ENCODE measurements at regions not wholly inside any gene's neighbourhood (a gene's known extent, or its start where the extent isn't known, plus 50 kb on each side); places are given as distances from the start of the nearest gene placed in this dataset.

DNA sequence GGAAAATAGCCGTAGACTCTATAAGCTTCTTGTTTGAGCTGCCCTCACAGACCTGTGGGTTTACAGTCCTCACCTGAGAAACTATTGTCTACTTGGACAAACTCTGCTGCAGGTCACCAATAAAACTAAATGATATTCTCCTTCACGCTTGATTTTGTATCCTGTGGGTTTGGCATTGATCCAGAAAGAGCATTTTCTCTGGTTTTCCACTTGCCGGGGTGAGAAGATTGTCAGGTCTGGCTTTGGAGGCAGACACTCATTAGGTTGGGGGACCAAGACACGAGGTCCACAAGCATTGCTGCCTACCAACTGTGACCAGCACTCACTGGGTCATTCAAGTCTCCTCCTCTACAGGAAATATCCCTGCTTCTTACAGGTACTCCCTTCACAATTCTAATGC, 68.5 kb downstream of the CDC14C start:
- H3K4me3 ChIP-seq (ENCODE audit: low read depth in 1 of 3, low read length in 3 of 3): no peak overlapping the region
- no peaks in the 10 kb centered on the region for H3K4me1 ChIP-seq (ENCODE audit: control insufficient read depth in 4 of 4, insufficient read depth in 4 of 4, low read length in 3 of 4)
- 64% methylated on average over 4 of the region's 4 CpGs for WGBS
- no peak overlapping the region for H3K27ac ChIP-seq (ENCODE audit: low read depth in 1 of 2, low read length in 2 of 2)
- TF ChIP-seq RXRA (IDR thresholded peaks at IDR 0.05): no peak
- H3K9ac ChIP-seq (ENCODE audit: low read depth in 1 of 2, low read length in 2 of 2): no peak overlapping the region
- no peak for DNase-seq (ENCODE audit: low spot score)
- H3K36me3 ChIP-seq (ENCODE audit: control insufficient read depth in 4 of 4, insufficient read depth in 3 of 4, low read depth in 1 of 4, low read length in 3 of 4): no peaks in the 10 kb centered on the region
- H3K9me3 ChIP-seq (ENCODE audit: control insufficient read depth in 4 of 4, low read length in 3 of 4): no peaks in the 10 kb centered on the region
- H3K27me3 ChIP-seq (ENCODE audit: control insufficient read depth in 4 of 4, insufficient read depth in 4 of 4, low read length in 3 of 4): no peaks in the 10 kb centered on the region

GRCh38 chr7:49001610-49002033, 77.3 kb downstream of the CDC14C start:
- H3K9ac ChIP-seq (ENCODE audit: low read depth in 1 of 2, low read length in 2 of 2): no peak overlapping the region
- DNase-seq (ENCODE audit: low spot score): no peak
- H3K27ac ChIP-seq (ENCODE audit: low read depth in 1 of 2, low read length in 2 of 2): no peak overlapping the region
- WGBS: 4% methylated on average over 1 of the region's 1 CpG
- H3K36me3 ChIP-seq (ENCODE audit: control insufficient read depth in 4 of 4, insufficient read depth in 3 of 4, low read depth in 1 of 4, low read length in 3 of 4): no peaks in the 10 kb centered on the region
- H3K4me3 ChIP-seq (ENCODE audit: low read depth in 1 of 3, low read length in 3 of 3): no peak overlapping the region
- H3K9me3 ChIP-seq (ENCODE audit: control insufficient read depth in 4 of 4, low read length in 3 of 4): no peaks in the 10 kb centered on the region
- H3K27me3 ChIP-seq (ENCODE audit: control insufficient read depth in 4 of 4, insufficient read depth in 4 of 4, low read length in 3 of 4): peaks cover 0 to 5% (median 0%) of the 10 kb centered on the region in 4 donors
- H3K4me1 ChIP-seq (ENCODE audit: control insufficient read depth in 4 of 4, insufficient read depth in 4 of 4, low read length in 3 of 4): no peaks in the 10 kb centered on the region
- TF ChIP-seq NR2F2 (IDR thresholded peaks at IDR 0.05) (no peak), TAF1 (conservative IDR thresholded peaks at IDR 0.05) (no peak), HNF4G (IDR thresholded peaks at IDR 0.05) (no peak), EGR1 (IDR thresholded peaks at IDR 0.05; ENCODE audit: low read depth in 2 of 2) (no peak), RAD21 (IDR thresholded peaks at IDR 0.05) (peak; percentile 37 to 67), FOXA1 (IDR thresholded peaks at IDR 0.05) (no peak), GABPA (IDR thresholded peaks at IDR 0.05 in 1 of 2, conservative IDR thresholded peaks at IDR 0.05 in 1 of 2) (no peak), FOXA2 (IDR thresholded peaks at IDR 0.05) (no peak), REST (IDR thresholded peaks at IDR 0.05) (no peak)
- TF ChIP-seq, protein P1, sequence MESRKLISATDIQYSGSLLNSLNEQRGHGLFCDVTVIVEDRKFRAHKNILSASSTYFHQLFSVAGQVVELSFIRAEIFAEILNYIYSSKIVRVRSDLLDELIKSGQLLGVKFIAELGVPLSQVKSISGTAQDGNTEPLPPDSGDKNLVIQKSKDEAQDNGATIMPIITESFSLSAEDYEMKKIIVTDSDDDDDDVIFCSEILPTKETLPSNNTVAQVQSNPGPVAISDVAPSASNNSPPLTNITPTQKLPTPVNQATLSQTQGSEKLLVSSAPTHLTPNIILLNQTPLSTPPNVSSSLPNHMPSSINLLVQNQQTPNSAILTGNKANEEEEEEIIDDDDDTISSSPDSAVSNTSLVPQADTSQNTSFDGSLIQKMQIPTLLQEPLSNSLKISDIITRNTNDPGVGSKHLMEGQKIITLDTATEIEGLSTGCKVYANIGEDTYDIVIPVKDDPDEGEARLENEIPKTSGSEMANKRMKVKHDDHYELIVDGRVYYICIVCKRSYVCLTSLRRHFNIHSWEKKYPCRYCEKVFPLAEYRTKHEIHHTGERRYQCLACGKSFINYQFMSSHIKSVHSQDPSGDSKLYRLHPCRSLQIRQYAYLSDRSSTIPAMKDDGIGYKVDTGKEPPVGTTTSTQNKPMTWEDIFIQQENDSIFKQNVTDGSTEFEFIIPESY (IDR thresholded peaks at IDR 0.05): no peak
- TF ChIP-seq, protein P2, sequence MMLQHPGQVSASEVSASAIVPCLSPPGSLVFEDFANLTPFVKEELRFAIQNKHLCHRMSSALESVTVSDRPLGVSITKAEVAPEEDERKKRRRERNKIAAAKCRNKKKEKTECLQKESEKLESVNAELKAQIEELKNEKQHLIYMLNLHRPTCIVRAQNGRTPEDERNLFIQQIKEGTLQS (IDR thresholded peaks at IDR 0.05): no peak
- TF ChIP-seq, protein P3, sequence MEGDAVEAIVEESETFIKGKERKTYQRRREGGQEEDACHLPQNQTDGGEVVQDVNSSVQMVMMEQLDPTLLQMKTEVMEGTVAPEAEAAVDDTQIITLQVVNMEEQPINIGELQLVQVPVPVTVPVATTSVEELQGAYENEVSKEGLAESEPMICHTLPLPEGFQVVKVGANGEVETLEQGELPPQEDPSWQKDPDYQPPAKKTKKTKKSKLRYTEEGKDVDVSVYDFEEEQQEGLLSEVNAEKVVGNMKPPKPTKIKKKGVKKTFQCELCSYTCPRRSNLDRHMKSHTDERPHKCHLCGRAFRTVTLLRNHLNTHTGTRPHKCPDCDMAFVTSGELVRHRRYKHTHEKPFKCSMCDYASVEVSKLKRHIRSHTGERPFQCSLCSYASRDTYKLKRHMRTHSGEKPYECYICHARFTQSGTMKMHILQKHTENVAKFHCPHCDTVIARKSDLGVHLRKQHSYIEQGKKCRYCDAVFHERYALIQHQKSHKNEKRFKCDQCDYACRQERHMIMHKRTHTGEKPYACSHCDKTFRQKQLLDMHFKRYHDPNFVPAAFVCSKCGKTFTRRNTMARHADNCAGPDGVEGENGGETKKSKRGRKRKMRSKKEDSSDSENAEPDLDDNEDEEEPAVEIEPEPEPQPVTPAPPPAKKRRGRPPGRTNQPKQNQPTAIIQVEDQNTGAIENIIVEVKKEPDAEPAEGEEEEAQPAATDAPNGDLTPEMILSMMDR (IDR thresholded peaks at IDR 0.05; ENCODE audit: low read depth, low read length, missing input control): peak; percentile 28

All from liver (tissue), 8 donors.